HG03025 (cell line): ENCODE measurements at regions not wholly inside any gene's neighbourhood (a gene's known extent, or its start where the extent isn't known, plus 50 kb on each side); places are given as distances from the start of the nearest gene placed in this dataset.
"Not testable (repeated sequence)": the region's sequence is repeated elsewhere in the genome, so short reads cannot be mapped to it uniquely, and the experiment has no call there.

Experiments
- ATAC-seq: cut with Tn5 transposase; IDR thresholded peaks from one replicate; pipeline ENCODE4 v1.9.1; 2021; ENCODE audit warnings: mild to moderate bottlenecking, moderate library complexity; ENCODE audit not compliant: unreplicated experiment, low FRiP score

- ATAC-seq: no peak
Measured at GRCh38 chr6:14573267-14573666, 455.7 kb downstream of the CD83 start.

GRCh38 chr6:14573703-14574290, 456.2 kb downstream of the CD83 start:
- ATAC-seq: no peak

GRCh38 chr6:14575961-14576360, 458.4 kb downstream of the CD83 start:
- ATAC-seq: no peak

- ATAC-seq: no peak
Measured at GRCh38 chr6:14578994-14579393, 461.4 kb downstream of the CD83 start.

GRCh38 chr6:14582749-14583148, 465.2 kb downstream of the CD83 start:
- ATAC-seq: no peak

GRCh38 chr6:14583826-14584225, 466.3 kb downstream of the CD83 start:
- ATAC-seq: no peak

- ATAC-seq: no peak
Measured at GRCh38 chr6:14584450-14584849, 466.9 kb downstream of the CD83 start.

GRCh38 chr6:14585689-14586088, 468.1 kb downstream of the CD83 start:
- no peak for ATAC-seq

- no peak for ATAC-seq
Measured at GRCh38 chr6:14589175-14589574, 471.6 kb downstream of the CD83 start.

- ATAC-seq: no peak
Measured at GRCh38 chr6:14590586-14590985, 473.0 kb downstream of the CD83 start.

GRCh38 chr6:14591998-14592397, 474.4 kb downstream of the CD83 start:
- no peak for ATAC-seq

- no peak for ATAC-seq
Measured at GRCh38 chr6:14593286-14593685, 475.7 kb downstream of the CD83 start.

GRCh38 chr6:14595751-14596150, 478.2 kb downstream of the CD83 start:
- no peak for ATAC-seq

GRCh38 chr6:14596410-14596809, 478.8 kb downstream of the CD83 start:
- ATAC-seq: no peak

GRCh38 chr6:14597090-14597489, 479.5 kb downstream of the CD83 start:
- no peak for ATAC-seq

GRCh38 chr6:14598017-14598864, 480.7 kb downstream of the CD83 start:
- no peak for ATAC-seq

GRCh38 chr6:14600306-14600705, 482.7 kb downstream of the CD83 start:
- ATAC-seq: not testable (repeated sequence)

GRCh38 chr6:14601490-14601889, 483.9 kb downstream of the CD83 start:
- ATAC-seq: no peak

- no peak for ATAC-seq
Measured at GRCh38 chr6:14606353-14606752, 488.8 kb downstream of the CD83 start.

- ATAC-seq: no peak
Measured at GRCh38 chr6:14610141-14610540, 492.6 kb downstream of the CD83 start.

- no peak for ATAC-seq
Measured at GRCh38 chr6:14612016-14612980, 494.7 kb downstream of the CD83 start.
